Astrocyte of the spinal cord (primary cell): ENCODE measurements at regions not wholly inside any gene's neighbourhood (a gene's known extent, or its start where the extent isn't known, plus 50 kb on each side); places are given as distances from the start of the nearest gene placed in this dataset.

Experiments
- DNase-seq: peaks from one replicate; pipeline ENCODE4 v3.0.0; 2011; ENCODE audit warnings: low read depth, low spot score
- H3K4me3 ChIP-seq: 2 replicates; pipeline ENCODE4 v1.5.1; 2011; ENCODE audit warnings: low read depth, mild to moderate bottlenecking, low read length, moderate library complexity
- in situ Hi-C: cut with HindIII; loops from 2 replicates; pipeline ENCODE4 v1.10.0; 2017; ENCODE audit warnings: low sequenced_read_pairs
- TF ChIP-seq, protein P1 (sequence below): IDR thresholded peaks from 2 replicates; pipeline ENCODE4 v1.5.1; 2012; ENCODE audit warnings: low read depth, mild to moderate bottlenecking, low read length, inconsistent platforms

DNA sequence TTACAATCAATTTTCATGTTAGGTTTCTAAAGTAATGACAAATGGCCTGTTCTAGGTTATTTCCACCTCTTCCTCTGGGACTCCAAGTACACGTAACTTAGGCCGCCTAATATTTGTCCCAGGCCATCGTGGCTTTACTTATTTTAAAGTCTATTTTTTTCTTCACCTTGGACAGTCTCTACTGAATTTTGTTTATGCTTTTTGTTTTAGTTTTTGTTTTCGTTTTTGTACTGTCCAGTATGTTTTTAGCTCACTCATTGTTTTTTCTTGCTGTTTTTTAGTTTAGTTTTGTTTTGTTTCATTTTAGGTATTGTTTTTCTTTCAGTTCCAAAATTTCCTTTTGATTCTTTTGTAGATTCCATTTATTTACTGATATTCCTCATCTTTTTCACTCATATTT, 187.7 kb upstream of the RNPC3 start:
- in situ Hi-C loops = no loop called here
- DNase-seq = no peak
- TF ChIP-seq, protein P1, sequence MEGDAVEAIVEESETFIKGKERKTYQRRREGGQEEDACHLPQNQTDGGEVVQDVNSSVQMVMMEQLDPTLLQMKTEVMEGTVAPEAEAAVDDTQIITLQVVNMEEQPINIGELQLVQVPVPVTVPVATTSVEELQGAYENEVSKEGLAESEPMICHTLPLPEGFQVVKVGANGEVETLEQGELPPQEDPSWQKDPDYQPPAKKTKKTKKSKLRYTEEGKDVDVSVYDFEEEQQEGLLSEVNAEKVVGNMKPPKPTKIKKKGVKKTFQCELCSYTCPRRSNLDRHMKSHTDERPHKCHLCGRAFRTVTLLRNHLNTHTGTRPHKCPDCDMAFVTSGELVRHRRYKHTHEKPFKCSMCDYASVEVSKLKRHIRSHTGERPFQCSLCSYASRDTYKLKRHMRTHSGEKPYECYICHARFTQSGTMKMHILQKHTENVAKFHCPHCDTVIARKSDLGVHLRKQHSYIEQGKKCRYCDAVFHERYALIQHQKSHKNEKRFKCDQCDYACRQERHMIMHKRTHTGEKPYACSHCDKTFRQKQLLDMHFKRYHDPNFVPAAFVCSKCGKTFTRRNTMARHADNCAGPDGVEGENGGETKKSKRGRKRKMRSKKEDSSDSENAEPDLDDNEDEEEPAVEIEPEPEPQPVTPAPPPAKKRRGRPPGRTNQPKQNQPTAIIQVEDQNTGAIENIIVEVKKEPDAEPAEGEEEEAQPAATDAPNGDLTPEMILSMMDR = no peak
- H3K4me3 ChIP-seq = no peak overlapping the region

GRCh38 chr1:103336408-103336807, 189.1 kb upstream of the RNPC3 start:
- in situ Hi-C loops = no loop called here
- TF ChIP-seq, protein P1 = no peak

DNA sequence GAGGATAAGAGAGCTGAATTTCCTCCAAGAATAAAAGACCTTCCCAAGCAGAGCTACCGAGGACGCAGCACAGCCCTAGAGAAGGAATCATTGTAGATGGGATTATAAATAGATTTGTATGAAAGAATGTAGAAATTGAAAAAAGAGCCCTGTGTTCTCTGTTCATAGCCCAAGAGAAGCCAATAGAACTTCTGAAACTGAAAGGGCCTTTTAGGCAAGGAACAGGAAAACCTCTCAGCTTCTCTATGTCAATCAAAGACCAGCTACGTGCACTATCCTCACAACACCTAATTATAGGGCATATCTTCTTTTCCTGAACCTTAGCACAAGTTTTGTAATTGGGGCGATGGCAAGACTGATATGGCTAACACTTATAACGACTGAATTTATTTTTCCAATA, 192.4 kb upstream of the RNPC3 start:
- TF ChIP-seq, protein P1 = no peak
- in situ Hi-C loops = no loop called here
- no peak overlapping the region for H3K4me3 ChIP-seq
- no peak for DNase-seq

More at GRCh38 chr1:103336408-103336807, 189.1 kb upstream of the RNPC3 start:
- DNase-seq = no peak
- H3K4me3 ChIP-seq = no peak overlapping the region

GRCh38 chr1:103327054-103327719, 198.3 kb upstream of the RNPC3 start:
- H3K4me3 ChIP-seq = no peak overlapping the region
- in situ Hi-C loops = no loop called here
- no peak for DNase-seq
- TF ChIP-seq, protein P1 = no peak

DNA sequence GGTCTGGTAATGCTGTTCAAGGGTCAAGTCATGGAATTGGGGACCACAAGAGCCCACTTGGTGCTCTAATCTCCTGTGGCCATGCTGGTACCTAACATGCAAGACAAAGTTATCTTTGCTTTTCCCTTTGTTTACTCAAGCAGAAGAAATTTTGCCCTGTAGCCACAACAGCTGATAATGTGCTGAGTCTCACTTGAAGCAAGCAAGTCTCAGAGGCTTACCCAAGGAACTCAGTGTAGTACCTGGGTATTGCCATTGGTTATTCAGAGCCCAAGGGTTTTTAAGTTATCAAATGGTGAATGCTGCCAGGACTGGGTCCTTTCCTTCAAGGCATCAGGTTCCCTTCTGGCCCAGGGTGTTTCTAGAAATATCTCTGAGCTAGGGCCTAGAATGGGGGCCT, 198.9 kb upstream of the RNPC3 start:
- in situ Hi-C loops = no loop called here
- no peak overlapping the region for H3K4me3 ChIP-seq
- DNase-seq = no peak
- TF ChIP-seq, protein P1 = no peak

DNA sequence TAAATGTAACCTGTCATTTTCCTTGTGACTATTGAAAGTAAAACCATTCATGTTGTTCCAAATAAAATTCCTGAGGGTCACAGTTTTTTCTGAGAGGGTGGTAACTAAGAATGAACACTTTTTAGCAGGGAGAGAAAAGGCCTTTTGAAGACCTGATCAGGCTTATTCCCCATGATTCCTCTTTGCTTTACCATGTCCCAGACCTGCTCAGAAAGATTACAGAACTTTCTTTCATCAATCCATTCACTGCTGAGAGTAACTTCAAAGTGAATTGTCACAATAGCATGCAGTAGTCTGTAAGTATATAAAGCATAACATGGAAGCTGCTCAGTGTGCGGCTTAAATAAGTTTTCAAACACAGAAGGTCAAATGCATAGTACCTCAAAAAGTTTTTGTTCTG, 201.5 kb upstream of the COL11A1 start:
- no peak for DNase-seq
- no peak overlapping the region for H3K4me3 ChIP-seq
- TF ChIP-seq, protein P1 = no peak
- in situ Hi-C loops = no loop called here
